SU-DHL-6 (cell line): ENCODE measurements at regions not wholly inside any gene's neighbourhood (a gene's known extent, or its start where the extent isn't known, plus 50 kb on each side); places are given as distances from the start of the nearest gene placed in this dataset.

Source experiments
- H2AFZ ChIP-seq: fragments of 200-600 bp; sonication (generic); 2 replicates; pipeline ENCODE4 v1.6.1; 2014; ENCODE audit warnings: low read depth, mild to moderate bottlenecking, moderate library complexity, mixed read lengths, antibody characterized with exemption, low read length; ENCODE audit not compliant: severe bottlenecking
- H3F3A ChIP-seq: fragments of 200-600 bp; shearing (Covaris generic); 2 replicates; pipeline ENCODE4 v1.6.0; 2016; ENCODE audit warnings: antibody characterized with exemption, mild to moderate bottlenecking; ENCODE audit not compliant: insufficient read depth
- H3K27ac ChIP-seq: fragments of 200-600 bp; sonication (generic); 2 replicates; pipeline ENCODE4 v1.5.1; 2016; ENCODE audit warnings: low read depth, mild to moderate bottlenecking, low read length, moderate library complexity, mixed read lengths
- H3K27me3 ChIP-seq: fragments of 200-600 bp; sonication (generic), shearing (Covaris generic); 2 replicates; pipeline ENCODE4 v1.6.0; 2014; ENCODE audit warnings: mild to moderate bottlenecking, low read length
- H3K36me3 ChIP-seq: fragments of 200-600 bp; sonication (generic); 2 replicates; pipeline ENCODE4 v1.6.1; 2014; ENCODE audit warnings: mild to moderate bottlenecking, low read length, mixed read lengths
- H3K4me2 ChIP-seq: fragments of 300-600, 200-600 bp; shearing (Covaris generic), sonication (generic); 2 replicates; pipeline ENCODE4 v1.6.0; 2014; ENCODE audit warnings: low read length, low read depth, mild to moderate bottlenecking; ENCODE audit not compliant: poor library complexity, severe bottlenecking
- H3K4me3 ChIP-seq: fragments of 200-600 bp; sonication (generic); 2 replicates; pipeline ENCODE4 v1.5.1; 2014; ENCODE audit warnings: antibody characterized with exemption, low read length, mild to moderate bottlenecking, mixed read lengths; ENCODE audit not compliant: insufficient read depth, poor library complexity, severe bottlenecking
- H3K79me2 ChIP-seq: fragments of 200-600 bp; sonication (generic); 2 replicates; pipeline ENCODE4 v1.6.1; 2014; ENCODE audit warnings: mild to moderate bottlenecking, low read length, moderate library complexity; ENCODE audit not compliant: insufficient read depth
- H3K9ac ChIP-seq: fragments of 200-600 bp; sonication (generic); 2 replicates; pipeline ENCODE4 v1.7.0; 2014; ENCODE audit warnings: mild to moderate bottlenecking, low read length
- H3K9me2 ChIP-seq: fragments of 200-600 bp; sonication (generic); replicated peaks from 2 replicates; pipeline ENCODE4 v1.6.1; 2014; ENCODE audit warnings: low read length; ENCODE audit not compliant: insufficient read depth
- H3K9me3 ChIP-seq: fragments of 200-600 bp; sonication (generic); 2 replicates; pipeline ENCODE4 v1.6.1; 2014; ENCODE audit warnings: low read length, mixed read lengths; ENCODE audit not compliant: insufficient read depth
- H4K20me1 ChIP-seq: fragments of 200-600 bp; sonication (generic); 2 replicates; pipeline ENCODE4 v1.6.1; 2014; ENCODE audit warnings: low read depth, mild to moderate bottlenecking, antibody characterized with exemption, low read length, moderate library complexity, mixed read lengths
- EZH2phosphoT487 ChIP-seq: fragments of 200-600 bp; sonication (generic), shearing (Covaris generic); conservative IDR thresholded peaks from 2 replicates; pipeline ENCODE4 v1.6.1; 2018; ENCODE audit warnings: mild to moderate bottlenecking, antibody characterized with exemption, low read length, moderate library complexity, mixed read lengths
- TF ChIP-seq, protein P1 (sequence below): fragments of 200-600 bp; sonication (generic); IDR thresholded peaks from one replicate; pipeline ENCODE4 v1.5.1; 2017; ENCODE audit warnings: antibody characterized with exemption, mild to moderate bottlenecking, low read length, moderate library complexity; ENCODE audit not compliant: insufficient read depth, poor library complexity, severe bottlenecking

DNA sequence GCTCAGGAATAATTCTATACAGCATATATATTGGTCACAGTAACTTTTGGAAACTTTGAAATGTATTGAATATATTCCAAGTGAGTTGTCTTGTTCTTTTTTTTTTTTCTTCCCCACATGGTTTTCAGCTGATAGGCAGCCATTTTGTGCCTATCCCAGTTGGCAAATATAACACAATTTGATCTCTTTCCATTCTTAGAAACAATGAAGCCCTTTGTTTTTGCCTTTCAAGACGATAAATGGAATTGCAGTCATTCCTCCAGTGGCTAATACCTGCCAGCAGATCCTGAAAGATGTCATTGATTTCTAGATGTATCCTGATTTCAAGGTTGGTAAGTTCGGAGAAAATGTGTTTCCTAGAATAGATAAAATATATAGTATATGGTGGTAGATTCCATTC is 951.1 kb upstream of the SLC10A2 start:
- Histone ChIP-seq H3K4me3 (no peak overlapping the region), H3K9me3 (no peaks in the 10 kb centered on the region), H2AFZ (no peak overlapping the region), H3K36me3 (no peaks in the 10 kb centered on the region), H3K27ac (no peak overlapping the region), H3K4me2 (no peak overlapping the region), H3K79me2 (no peaks in the 10 kb centered on the region), H3K9ac (no peak overlapping the region), H3F3A (no peaks in the 10 kb centered on the region), H4K20me1 (no peaks in the 10 kb centered on the region), H3K27me3 (no peaks in the 10 kb centered on the region), H3K9me2 (no peaks in the 10 kb centered on the region)
- no peak for TF ChIP-seq EZH2phosphoT487
- TF ChIP-seq, protein P1, sequence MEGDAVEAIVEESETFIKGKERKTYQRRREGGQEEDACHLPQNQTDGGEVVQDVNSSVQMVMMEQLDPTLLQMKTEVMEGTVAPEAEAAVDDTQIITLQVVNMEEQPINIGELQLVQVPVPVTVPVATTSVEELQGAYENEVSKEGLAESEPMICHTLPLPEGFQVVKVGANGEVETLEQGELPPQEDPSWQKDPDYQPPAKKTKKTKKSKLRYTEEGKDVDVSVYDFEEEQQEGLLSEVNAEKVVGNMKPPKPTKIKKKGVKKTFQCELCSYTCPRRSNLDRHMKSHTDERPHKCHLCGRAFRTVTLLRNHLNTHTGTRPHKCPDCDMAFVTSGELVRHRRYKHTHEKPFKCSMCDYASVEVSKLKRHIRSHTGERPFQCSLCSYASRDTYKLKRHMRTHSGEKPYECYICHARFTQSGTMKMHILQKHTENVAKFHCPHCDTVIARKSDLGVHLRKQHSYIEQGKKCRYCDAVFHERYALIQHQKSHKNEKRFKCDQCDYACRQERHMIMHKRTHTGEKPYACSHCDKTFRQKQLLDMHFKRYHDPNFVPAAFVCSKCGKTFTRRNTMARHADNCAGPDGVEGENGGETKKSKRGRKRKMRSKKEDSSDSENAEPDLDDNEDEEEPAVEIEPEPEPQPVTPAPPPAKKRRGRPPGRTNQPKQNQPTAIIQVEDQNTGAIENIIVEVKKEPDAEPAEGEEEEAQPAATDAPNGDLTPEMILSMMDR: no peak

DNA sequence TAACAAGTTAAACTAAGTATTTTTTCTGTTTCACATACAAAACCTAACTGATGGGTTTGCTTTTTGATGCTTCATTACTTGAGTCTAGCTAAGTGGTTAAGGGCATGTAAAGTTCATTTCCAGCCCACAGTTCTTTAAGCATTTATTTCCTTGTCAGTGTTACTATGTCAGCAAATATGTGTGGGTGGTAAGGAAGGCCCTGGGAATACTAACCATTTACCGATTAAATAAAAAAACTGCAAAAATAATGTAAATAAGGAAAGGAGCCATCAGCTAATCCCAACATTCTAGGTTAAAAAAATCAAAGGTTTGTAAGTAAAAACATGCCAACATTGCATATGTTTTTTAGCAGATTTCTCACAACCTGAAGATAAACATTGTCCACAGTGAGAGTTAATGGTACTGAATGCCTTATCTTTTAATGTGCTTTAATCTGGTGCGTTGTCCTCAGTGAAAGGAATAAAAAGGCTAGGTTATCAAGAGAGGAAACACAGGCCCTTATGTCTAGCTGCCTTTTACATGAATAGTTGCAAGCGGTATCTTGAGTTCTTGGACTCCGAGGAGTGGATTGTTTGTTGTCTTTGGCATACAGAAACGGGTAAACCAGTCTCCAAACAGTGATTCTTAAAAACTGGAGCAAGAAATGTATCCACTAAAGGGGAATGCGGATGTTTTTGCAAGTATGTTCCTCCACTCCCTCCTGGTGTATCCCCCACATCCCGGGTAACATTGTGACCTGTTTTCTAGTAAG is 949.6 kb upstream of the SLC10A2 start:
- Histone ChIP-seq H3K79me2 (no peaks in the 10 kb centered on the region), H4K20me1 (no peaks in the 10 kb centered on the region), H3K9me3 (no peaks in the 10 kb centered on the region), H3K4me3 (no peak overlapping the region), H3K4me2 (no peak overlapping the region), H3K36me3 (no peaks in the 10 kb centered on the region), H3K9ac (no peak overlapping the region), H3F3A (no peaks in the 10 kb centered on the region), H3K27me3 (no peaks in the 10 kb centered on the region), H3K27ac (no peak overlapping the region), H2AFZ (no peak overlapping the region), H3K9me2 (no peaks in the 10 kb centered on the region)
- TF ChIP-seq, protein P1: no peak
- TF ChIP-seq EZH2phosphoT487: no peak

DNA sequence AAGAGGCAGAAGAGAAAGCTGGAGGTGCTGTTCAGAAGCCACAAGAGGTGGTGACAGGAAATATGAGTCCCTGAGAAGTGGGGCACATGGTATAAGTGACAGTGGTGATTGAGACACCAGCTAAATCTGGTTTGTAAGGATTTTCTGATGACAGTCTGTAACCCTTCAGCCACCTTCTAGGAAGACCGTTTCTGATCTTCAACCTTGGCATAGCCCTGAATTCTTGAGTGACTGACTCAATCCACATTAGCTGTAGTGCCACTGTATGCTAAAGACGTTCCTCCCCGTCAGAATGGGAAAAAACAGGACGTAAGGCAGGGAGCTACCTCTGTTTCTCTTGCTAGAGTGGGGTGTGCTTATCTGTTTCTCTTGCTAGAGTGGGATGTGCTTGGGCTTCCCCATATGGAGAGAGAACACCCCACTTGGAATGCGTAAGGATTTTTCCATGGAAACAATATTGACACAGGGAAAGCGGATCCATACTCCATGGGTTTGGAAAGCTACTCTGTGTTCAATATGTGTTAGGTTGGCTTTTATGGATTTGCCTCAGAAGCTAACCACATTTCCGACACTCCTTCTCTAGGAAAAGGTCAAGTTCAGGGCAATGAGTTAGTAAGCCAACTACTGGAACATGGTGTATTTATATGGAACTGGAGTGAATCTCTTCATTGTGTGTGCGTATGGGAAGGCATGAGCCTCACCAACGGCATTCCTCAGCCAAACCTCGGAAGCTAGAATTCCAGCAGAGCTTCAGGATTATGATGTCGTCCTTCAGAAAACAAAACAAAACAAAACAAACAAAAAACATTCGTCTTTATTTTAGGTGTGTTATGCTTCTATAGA is 948.8 kb upstream of the SLC10A2 start:
- Histone ChIP-seq H3K4me3 (no peak overlapping the region), H3K9me2 (no peaks in the 10 kb centered on the region), H3K27ac (no peak overlapping the region), H3K9me3 (no peaks in the 10 kb centered on the region), H3K27me3 (no peaks in the 10 kb centered on the region), H3F3A (no peaks in the 10 kb centered on the region), H3K4me2 (no peak overlapping the region), H3K79me2 (no peaks in the 10 kb centered on the region), H4K20me1 (no peaks in the 10 kb centered on the region), H3K36me3 (no peaks in the 10 kb centered on the region), H2AFZ (no peak overlapping the region), H3K9ac (no peak overlapping the region)
- no peak for TF ChIP-seq EZH2phosphoT487
- TF ChIP-seq, protein P1: no peak
